Hematopoietic multipotent progenitor cell treated with erythropoietin and hydrocortisone succinate and interleukin-3 and kit ligand, for 17 days (in vitro differentiated cells): ENCODE measurements at regions not wholly inside any gene's neighbourhood (a gene's known extent, or its start where the extent isn't known, plus 50 kb on each side); places are given as distances from the start of the nearest gene placed in this dataset.
"Not testable (repeated sequence)": the region's sequence is repeated elsewhere in the genome, so short reads cannot be mapped to it uniquely, and the experiment has no call there.

Experiments used
- DNase-seq: peaks from one replicate; pipeline ENCODE4 v3.0.0-alpha.2; 2015; ENCODE audit warnings: low spot score

DNA sequence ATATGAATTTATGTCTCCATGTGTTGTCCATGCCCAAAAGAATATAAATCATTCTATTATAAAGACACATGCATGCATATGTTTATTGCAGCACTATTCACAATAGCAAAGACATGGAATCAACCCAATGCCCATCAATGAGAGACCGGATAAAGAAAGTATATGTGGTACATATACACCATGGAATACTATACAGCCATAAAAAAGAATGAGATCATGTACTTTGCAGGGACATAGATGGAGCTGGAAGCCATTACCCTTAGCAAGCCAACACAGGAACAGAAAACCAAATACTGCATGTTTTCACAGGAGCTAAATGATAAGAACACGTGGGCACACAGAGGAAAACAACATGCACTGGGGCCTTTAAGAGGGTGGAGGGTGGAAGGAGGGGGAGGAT is 639.1 kb downstream of the GATA3 start:
- not testable (repeated sequence) for DNase-seq

- DNase-seq, result no peak
Measured at GRCh38 chr10:8696746-8697145, 642.3 kb downstream of the GATA3 start.

GRCh38 chr10:8700689-8701088 is 646.2 kb downstream of the GATA3 start:
- DNase-seq, result no peak

DNA sequence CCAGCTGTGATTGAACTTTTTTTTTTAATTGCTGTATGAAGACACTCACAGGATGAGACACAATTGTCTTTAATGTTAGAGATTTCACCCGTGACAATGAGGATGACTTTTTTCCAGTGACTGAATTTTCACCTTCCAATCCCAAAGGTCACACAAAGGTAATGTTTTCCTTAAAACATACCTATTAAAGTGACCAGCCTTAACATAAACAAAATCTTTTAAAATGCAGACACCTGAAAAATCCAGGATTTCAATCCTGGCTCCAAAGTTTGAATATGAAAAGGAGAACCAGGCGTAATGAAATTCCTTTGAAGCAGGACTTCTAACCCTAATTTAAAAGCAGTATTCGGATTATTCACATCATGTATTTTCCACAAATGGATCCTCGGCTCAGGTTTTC is 647.7 kb downstream of the GATA3 start:
- DNase-seq, result no peak

GRCh38 chr10:8705415-8705814 is 650.9 kb downstream of the GATA3 start:
- DNase-seq, result no peak

GRCh38 chr10:8712656-8713055 is 658.2 kb downstream of the GATA3 start:
- no peak for DNase-seq

- no peak for DNase-seq
Measured at GRCh38 chr10:8719971-8720370, 665.5 kb downstream of the GATA3 start.

DNA sequence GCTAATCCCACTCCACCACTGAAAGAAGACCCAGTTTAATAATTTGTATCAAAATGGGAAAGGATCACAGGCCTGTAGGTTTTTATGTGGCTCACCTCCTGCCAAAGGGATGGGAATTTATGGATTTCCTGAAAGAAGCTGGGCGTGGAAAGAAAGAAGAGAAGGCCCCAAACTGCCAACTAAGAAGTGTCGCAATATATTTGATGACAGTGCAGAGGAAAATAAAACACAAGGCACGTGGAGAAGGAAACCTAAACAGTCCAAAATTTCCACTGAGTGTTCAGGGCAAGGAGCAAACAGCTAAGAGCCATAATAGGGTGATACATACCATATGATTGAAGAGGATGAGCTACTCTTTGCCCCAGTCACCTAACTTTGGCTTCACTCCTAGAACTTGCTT is 667.2 kb downstream of the GATA3 start:
- no peak for DNase-seq

GRCh38 chr10:8722835-8723234 is 668.3 kb downstream of the GATA3 start:
- DNase-seq, result no peak

DNA sequence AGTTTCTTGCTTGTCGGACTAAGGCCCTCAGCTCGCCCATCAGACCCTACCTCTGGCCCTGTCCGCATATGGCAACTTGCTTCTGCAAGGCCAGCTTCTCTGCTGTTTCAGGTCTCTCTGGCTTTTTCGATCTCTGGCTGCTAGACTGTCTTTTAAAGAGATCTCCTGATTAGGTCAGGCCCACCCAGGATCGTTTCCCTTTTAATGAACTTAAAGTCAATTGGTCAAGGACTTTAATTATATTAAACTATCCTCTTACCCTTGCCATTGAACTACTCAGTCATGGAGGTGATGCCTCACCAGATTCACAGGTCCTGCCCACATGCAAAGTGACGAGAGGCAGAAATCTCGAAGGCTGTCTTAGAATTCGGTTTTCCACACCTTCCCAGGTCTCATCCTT is 670.9 kb downstream of the GATA3 start:
- DNase-seq, result no peak

DNA sequence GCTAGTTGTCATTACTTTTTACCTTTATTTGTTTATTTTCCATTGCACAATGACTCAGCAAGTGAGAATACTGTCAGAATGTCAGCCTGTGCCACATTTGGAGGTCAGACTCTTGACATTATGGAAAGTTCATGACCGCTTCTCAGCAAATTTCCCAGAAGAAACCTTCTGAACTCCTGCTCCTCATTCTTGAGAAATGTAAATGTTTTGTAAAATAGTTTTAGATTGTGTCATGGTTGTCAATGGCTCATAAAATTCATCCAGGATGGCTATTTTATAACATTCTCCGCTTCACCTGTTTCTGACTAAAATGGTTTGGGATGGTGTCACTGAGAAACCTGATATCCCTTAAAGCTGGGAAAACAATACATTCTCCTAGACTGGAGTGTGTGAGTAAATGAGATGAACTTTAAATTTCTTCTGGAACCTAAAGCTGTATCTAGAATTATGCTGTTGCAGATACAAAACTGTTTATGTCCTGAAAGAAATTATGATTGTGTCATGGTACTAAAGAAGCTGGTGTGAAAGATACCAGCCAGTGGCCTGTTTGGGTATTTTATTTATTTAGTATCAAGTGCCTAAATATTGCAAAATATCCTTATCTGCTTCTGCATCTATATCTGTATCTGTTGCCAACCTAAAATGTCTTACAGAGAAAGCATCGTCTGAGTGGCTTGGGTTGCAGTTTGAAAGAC is 671.7 kb downstream of the GATA3 start:
- no peak for DNase-seq

- DNase-seq, result no peak
Measured at GRCh38 chr10:8726779-8727084, 672.2 kb downstream of the GATA3 start.

DNA sequence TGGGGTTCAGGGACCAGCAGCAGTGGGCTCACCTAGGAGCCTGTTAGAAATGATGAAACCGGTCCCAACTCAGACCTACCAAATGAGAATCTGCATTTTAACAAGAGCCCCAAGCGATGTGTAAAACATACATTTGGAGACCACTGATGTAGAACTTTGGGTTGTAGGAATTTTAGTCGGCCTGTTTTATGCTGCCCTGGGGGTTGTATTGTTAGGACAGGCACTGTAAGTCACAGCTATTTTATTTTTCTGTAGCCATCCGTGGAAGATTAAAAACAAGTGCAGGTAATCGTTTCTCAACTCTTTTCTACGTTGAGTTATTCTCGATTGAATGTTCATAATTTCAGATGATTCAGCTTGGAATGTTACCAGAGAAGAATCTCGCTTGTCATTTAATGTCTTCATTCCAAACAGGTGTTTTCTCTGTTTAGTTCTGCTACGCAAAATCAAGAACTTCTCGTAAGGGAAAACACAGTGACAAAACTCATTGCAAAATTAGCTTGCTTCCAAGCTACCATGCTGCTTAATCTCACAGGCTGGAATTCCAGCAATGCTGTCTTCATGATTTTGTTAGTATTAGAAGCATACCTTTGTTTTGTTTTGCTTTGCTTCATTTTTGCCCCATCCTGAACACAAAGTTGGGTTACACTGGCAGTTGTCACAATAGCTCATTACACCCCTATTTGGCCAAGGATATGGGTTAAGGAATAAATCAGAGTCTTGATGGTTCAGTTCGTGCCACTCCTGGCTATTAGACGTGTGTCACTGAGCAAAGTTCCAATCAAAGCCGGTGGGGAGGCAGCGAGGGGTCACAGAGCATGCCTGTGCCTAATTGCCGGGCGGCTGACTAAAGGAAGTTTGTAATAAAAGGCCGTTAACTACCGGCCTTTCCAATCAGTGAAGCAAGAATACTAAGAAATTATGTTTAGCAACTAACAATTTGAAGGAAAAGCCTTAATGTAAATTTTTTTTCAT is 676.9 kb downstream of the GATA3 start:
- DNase-seq, result no peak

DNA sequence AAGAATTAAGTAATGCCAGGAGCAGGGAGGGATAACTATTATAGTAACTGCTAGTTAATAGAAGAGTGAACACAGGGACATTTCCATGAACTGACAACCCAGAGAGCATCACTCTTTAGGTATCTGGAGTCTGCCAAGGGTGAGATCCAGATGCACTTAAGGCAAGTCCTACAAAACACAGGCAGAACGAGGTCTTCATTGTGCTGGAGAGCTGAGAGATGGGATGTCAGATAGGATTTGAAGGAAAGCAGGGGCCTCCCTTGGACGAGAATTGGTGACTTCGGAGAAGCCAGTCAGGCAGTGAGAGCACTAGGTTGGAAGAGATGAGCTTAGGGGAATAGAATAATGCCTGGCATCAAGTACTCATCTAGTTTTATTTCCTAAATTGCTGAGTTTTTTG is 684.5 kb downstream of the GATA3 start:
- DNase-seq, result no peak

DNA sequence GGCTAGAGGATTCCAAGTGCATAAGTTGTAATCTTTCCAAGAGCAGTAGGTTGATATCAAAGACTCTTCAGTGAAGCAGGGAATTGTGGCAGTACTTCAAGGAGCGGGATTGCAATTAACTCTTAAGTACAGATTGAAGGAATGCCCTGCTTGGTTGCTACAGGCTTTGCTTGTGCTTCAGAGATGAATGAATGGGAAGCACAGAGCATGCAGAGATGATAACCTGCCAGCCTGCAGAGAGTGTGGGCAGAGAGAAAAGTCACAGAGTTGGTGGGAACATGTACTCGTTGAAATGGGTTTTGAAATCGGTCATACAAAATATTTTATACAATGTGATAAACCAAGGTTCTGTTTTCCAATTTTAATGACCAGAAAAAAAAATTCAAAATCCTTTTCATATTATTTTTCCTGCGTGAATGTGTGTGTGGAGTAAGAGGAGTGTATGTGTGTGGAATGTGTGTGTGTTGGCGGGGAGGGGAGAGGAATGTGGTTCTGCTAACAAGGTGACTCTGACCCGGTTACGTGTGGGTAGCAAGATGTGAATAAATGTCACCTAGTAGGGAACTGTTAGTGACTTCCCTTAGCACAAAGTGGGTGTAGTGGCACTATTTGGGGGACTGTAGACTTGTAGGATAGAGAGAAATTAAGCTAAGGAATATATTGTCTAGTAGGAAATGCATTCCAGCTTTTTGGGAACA is 697.8 kb downstream of the GATA3 start:
- DNase-seq, result no peak

DNA sequence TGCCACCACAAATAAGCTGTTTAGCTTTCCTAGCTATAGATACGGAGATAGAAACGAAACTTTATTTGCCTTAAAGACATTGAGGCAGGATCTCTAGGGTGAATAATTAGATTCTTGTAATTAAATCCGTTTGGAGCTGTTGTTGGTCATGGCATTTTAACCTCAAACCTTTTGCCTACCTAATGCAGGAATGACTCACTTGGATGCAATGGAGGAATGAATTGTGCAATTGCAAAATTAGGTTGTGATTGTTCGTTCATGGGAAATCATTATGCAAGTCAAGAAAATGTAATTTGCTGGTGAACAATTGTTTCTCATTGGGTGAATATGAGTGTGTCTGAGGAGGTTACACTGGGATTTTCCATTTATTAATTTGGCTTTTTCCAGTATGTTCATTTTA is 703.5 kb downstream of the GATA3 start:
- DNase-seq, result no peak

- DNase-seq, result no peak
Measured at GRCh38 chr10:8766899-8767298, 712.4 kb downstream of the GATA3 start.

DNA sequence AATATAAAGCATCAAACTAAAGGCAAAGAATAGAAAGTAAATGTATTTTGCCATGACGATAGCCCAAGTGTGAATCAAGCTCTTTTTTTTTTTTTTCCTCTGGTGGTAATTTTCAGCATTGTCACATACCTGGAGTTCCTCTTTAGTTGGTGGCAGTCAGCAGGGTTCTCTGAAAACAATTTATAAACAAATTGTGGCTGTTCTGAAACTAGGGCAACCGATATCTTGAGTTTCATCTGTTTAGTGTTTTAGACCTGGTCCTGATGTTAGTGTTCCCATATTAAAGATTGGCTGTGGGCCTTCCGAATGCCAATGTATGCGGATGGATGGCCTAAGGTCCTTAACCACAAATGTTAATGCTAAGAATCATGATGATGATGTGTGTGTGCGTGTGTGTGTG is 713.1 kb downstream of the GATA3 start:
- DNase-seq, result no peak

DNA sequence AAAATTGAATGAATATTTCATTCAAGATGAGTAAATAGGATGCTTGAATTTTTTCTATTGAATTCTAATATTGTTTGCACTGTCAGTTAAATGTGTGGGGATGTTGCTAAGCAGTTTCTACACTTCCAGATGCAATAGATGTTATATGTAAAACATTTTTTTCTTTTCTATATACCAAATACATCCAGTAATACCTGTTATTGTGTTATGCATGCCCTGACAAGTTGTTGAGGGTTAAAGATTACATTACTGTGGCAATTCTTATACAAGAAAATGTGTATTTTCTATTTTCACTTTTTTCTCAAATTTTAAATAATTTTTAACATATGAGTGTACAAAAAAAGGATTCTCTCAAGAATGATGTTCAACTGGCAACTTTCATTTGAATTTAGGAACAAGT is 713.9 kb downstream of the GATA3 start:
- DNase-seq, result no peak

GRCh38 chr10:8768852-8769251 is 714.4 kb downstream of the GATA3 start:
- DNase-seq, result no peak

DNA sequence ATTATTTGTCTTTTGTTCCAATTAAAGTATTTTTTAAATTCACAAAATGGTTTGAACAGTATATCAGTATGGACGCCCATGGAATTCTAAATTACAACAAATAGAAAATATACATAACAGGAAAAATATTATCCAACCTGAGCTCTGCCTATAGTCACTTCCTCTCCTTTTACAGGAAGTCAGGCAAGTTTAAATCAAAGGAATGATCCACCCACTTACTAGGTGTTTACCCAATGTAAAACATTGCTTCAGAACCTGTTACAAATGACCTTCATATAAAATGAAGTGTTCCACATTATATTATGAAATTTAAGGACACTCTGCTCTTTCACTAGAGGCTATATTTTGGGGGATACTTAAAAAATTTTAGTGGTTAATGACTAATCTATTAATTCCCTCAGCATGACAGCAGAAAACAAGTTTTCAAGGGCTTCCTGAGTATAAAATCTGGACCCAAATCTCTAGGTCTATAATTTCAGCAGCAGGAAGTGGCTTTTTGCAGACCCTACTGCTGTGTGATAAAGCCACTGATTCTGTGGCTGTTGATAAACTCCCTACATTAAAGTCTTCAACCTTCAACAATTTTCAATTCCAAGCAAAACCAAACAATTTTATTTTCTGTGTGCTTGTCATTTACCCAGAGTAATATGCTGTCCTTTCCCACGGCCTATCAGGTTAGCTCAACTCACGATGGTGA is 722.6 kb downstream of the GATA3 start:
- no peak for DNase-seq

GRCh38 chr10:8778713-8779112 is 724.2 kb downstream of the GATA3 start:
- no peak for DNase-seq
